PC-3 (cell line): ENCODE measurements at regions not wholly inside any gene's neighbourhood (a gene's known extent, or its start where the extent isn't known, plus 50 kb on each side); places are given as distances from the start of the nearest gene placed in this dataset.

Experiments
- ATAC-seq: fragments of 200-7000 bp; cut with Tn5 transposase; 2 replicates; pipeline ENCODE4 v1.9.1; 2020; ENCODE audit warnings: mild to moderate bottlenecking, moderate library complexity
- BruUV-seq: library from RNA; stranded (reverse); fragments of 400-500 nt; replicated peaks from 2 replicates; lab custom pipeline; 2021; lab: Mats Ljungman, UMichigan
- CTCF ChIA-PET: fragments of 300-600 bp; sonication (Branson Sonifier 250); formaldehyde crosslinking; loops from one replicate; lab custom pipeline; 2022; ENCODE audit warnings: antibody characterized with exemption; lab: Charles Lee
- POLR2A ChIA-PET: fragments of 300-600 bp; sonication (Branson Sonifier 250); formaldehyde crosslinking; loops from one replicate; lab custom pipeline; 2022; ENCODE audit warnings: antibody characterized with exemption; ENCODE audit not compliant: unreplicated experiment; lab: Charles Lee
- DNase-seq: peaks from one replicate; pipeline ENCODE4 v3.0.0-alpha.2; 2015
- H2AFZ ChIP-seq: fragments of 300-600 bp; sonication (generic); 2 replicates; pipeline ENCODE4 v1.6.0; 2016; ENCODE audit warnings: antibody characterized with exemption, low read length
- H3F3A ChIP-seq: fragments of 300-600 bp; sonication (generic); one replicate; pipeline ENCODE4 v1.6.0; 2017; ENCODE audit warnings: antibody characterized with exemption, low read length, control low read depth, mild to moderate bottlenecking; ENCODE audit not compliant: unreplicated experiment
- H3K27ac ChIP-seq: fragments of 300-600 bp; sonication (generic); 2 replicates; pipeline ENCODE4 v1.5.1; 2016; ENCODE audit warnings: mild to moderate bottlenecking, low read length
- H3K27me3 ChIP-seq: fragments of 300-600 bp; sonication (generic); 2 replicates; pipeline ENCODE4 v1.6.1; 2016; ENCODE audit warnings: low read length, mixed read lengths
- H3K36me3 ChIP-seq: fragments of 300-600 bp; sonication (generic); 2 replicates; pipeline ENCODE4 v1.6.1; 2016; ENCODE audit warnings: low read depth, mixed run types, low read length, mixed read lengths
- H3K4me1 ChIP-seq: fragments of 300-600 bp; sonication (generic); 2 replicates; pipeline ENCODE4 v1.5.1; 2016; ENCODE audit warnings: low read length; ENCODE audit not compliant: insufficient read depth
- H3K4me2 ChIP-seq: fragments of 300-600 bp; sonication (generic); 2 replicates; pipeline ENCODE4 v1.6.0; 2016; ENCODE audit warnings: low read length
- H3K4me3 ChIP-seq: fragments of 300-600 bp; sonication (generic); 2 replicates; pipeline ENCODE4 v1.5.1; 2016; ENCODE audit warnings: mild to moderate bottlenecking, low read length, mixed read lengths
- H3K79me2 ChIP-seq: fragments of 300-600 bp; sonication (generic); 2 replicates; pipeline ENCODE4 v1.6.1; 2017; ENCODE audit warnings: low read length, mixed read lengths
- H3K9ac ChIP-seq: fragments of 300-600 bp; sonication (generic); 2 replicates; pipeline ENCODE4 v1.6.0; 2016; ENCODE audit warnings: mild to moderate bottlenecking, low read length
- H3K9me2 ChIP-seq: fragments of 300-600 bp; sonication (generic); replicated peaks from 2 replicates; pipeline ENCODE4 v1.6.1; 2016; ENCODE audit warnings: mixed run types, low read length, mixed read lengths
- H3K9me3 ChIP-seq: fragments of 300-600 bp; sonication (generic); 2 replicates; pipeline ENCODE4 v1.6.1; 2016; ENCODE audit warnings: low read length, mixed read lengths
- H4K20me1 ChIP-seq: fragments of 300-600 bp; sonication (generic); 2 replicates; pipeline ENCODE4 v1.6.1; 2016; ENCODE audit warnings: low read length, mixed read lengths
- CTCF ChIP-seq: fragments of 300-600 bp; sonication (generic); conservative IDR thresholded peaks from 2 replicates; pipeline ENCODE4 v1.5.1; 2017; ENCODE audit warnings: antibody characterized with exemption, low read depth, mild to moderate bottlenecking, low read length
- EZH2 ChIP-seq: fragments of 300-600 bp; sonication (generic); IDR thresholded peaks from one replicate; pipeline ENCODE4 v1.6.1; 2017; ENCODE audit warnings: antibody characterized with exemption, mild to moderate bottlenecking, low read length; ENCODE audit not compliant: unreplicated experiment
- EZH2phosphoT487 ChIP-seq: fragments of 300-600 bp; sonication (generic); IDR thresholded peaks from 2 replicates; pipeline ENCODE4 v1.6.1; 2018; ENCODE audit warnings: mild to moderate bottlenecking, antibody characterized with exemption, low read length, borderline replicate concordance
- intact Hi-C: fragments of 100-400 bp; cut with micrococcal nuclease; formaldehyde crosslinking; loops from 2 replicates; pipeline ENCODE4 v1.9.0; 2023

GRCh38 chr6:12348530-12349511 is 58.7 kb downstream of the EDN1 start:
- POLR2A ChIA-PET = interaction anchor here (1.6 to 2.4 kb wide), 2 partner anchors 25 to 58 kb away, joined by 17 to 43 read pairs; partner anchors contain the start of gene EDN1
- DNase-seq (peak; percentile 96), ATAC-seq (peak; percentile 97)
- H3F3A ChIP-seq = peaks cover 5% of the 10 kb centered on the region
- no peaks in the 10 kb centered on the region for H3K9me2 ChIP-seq
- H3K4me1 ChIP-seq = peaks cover 38% of the 10 kb centered on the region
- no peaks in the 10 kb centered on the region for H4K20me1 ChIP-seq
- H3K36me3 ChIP-seq = no peaks in the 10 kb centered on the region
- no peaks in the 10 kb centered on the region for H3K79me2 ChIP-seq
- peak overlapping the region; percentile 85 for H3K27ac ChIP-seq
- peak overlapping the region; percentile 48 for H3K4me2 ChIP-seq
- BruUV-seq = TSS peak; percentile 80
- H3K9ac ChIP-seq = peak overlapping the region; percentile 23
- TF ChIP-seq CTCF (no peak), EZH2phosphoT487 (no peak), EZH2 (no peak)
- no peak overlapping the region for H2AFZ ChIP-seq
- H3K27me3 ChIP-seq = no peaks in the 10 kb centered on the region
- H3K4me3 ChIP-seq = peak overlapping the region; percentile 10; the same call in 1 of the 2 replicates
- intact Hi-C loops = loop anchor here (1.0 to 10.0 kb wide), 5 partner anchors 25 to 334 kb away; partner anchors contain the start of genes EDN1 and HIVEP1
- no peaks in the 10 kb centered on the region for H3K9me3 ChIP-seq
- CTCF ChIA-PET = interaction anchor here (0.7 to 1.0 kb wide), 3 partner anchors 25 to 59 kb away, joined by 3 to 4 read pairs (median 3); partner anchors contain the start of gene EDN1

GRCh38 chr6:12350644-12351170 is 60.5 kb downstream of the EDN1 start:
- H3K27me3 ChIP-seq = no peaks in the 10 kb centered on the region
- ChIA-PET CTCF (no interaction called here), POLR2A (no interaction called here)
- no peaks in the 10 kb centered on the region for H3K9me3 ChIP-seq
- no peaks in the 10 kb centered on the region for H3K9me2 ChIP-seq
- no TSS peak for BruUV-seq
- H3K36me3 ChIP-seq = no peaks in the 10 kb centered on the region
- no peak overlapping the region for H3K4me2 ChIP-seq
- no peak overlapping the region for H3K27ac ChIP-seq
- intact Hi-C loops = no loop called here
- TF ChIP-seq EZH2phosphoT487 (no peak), CTCF (no peak), EZH2 (no peak)
- no peak for DNase-seq
- no peak overlapping the region for H3K4me3 ChIP-seq
- no peak overlapping the region for H3K9ac ChIP-seq
- H2AFZ ChIP-seq = no peak overlapping the region
- H4K20me1 ChIP-seq = no peaks in the 10 kb centered on the region
- H3K79me2 ChIP-seq = no peaks in the 10 kb centered on the region
- H3K4me1 ChIP-seq = peaks cover 29% of the 10 kb centered on the region
- no peak for ATAC-seq
- no peaks in the 10 kb centered on the region for H3F3A ChIP-seq
